DMS153 treated with DMSO at 0.1 percent for 48 hours (cell line): ENCODE measurements at regions not wholly inside any gene's neighbourhood (a gene's known extent, or its start where the extent isn't known, plus 50 kb on each side); places are given as distances from the start of the nearest gene placed in this dataset.

Experiments used
- DNase-seq: peaks from one replicate; lab custom pipeline; 2025; ENCODE audit not compliant: unreplicated experiment; lab: John Stamatoyannopoulos, UW

GRCh38 chr2:121088251-121089165 is 196.5 kb downstream of the TFCP2L1 start:
- no peak for DNase-seq

GRCh38 chr2:121089166-121089510 is 195.9 kb downstream of the TFCP2L1 start:
- no peak for DNase-seq

- DNase-seq: no peak
Observed at GRCh38 chr2:121090088-121090715, 194.8 kb downstream of the TFCP2L1 start.

GRCh38 chr2:121092095-121092494 is 192.9 kb downstream of the TFCP2L1 start:
- DNase-seq: no peak

- DNase-seq: no peak
Observed at GRCh38 chr2:121093692-121094091, 191.3 kb downstream of the TFCP2L1 start.

- DNase-seq: no peak
Observed at GRCh38 chr2:121094101-121094500, 190.9 kb downstream of the TFCP2L1 start.

GRCh38 chr2:121094845-121095244 is 190.2 kb downstream of the TFCP2L1 start:
- no peak for DNase-seq

GRCh38 chr2:121095257-121096080 is 189.5 kb downstream of the TFCP2L1 start:
- DNase-seq: peak; percentile 7

GRCh38 chr2:121096611-121097010 is 188.4 kb downstream of the TFCP2L1 start:
- no peak for DNase-seq

- no peak for DNase-seq
Observed at GRCh38 chr2:121098556-121098955, 186.4 kb downstream of the TFCP2L1 start.

- DNase-seq: no peak
Observed at GRCh38 chr2:121099329-121100290, 185.4 kb downstream of the TFCP2L1 start.

- no peak for DNase-seq
Observed at GRCh38 chr2:121101093-121101715, 183.8 kb downstream of the TFCP2L1 start.

GRCh38 chr2:121102941-121103340 is 182.1 kb downstream of the TFCP2L1 start:
- no peak for DNase-seq

- no peak for DNase-seq
Observed at GRCh38 chr2:121103960-121104359, 181.0 kb downstream of the TFCP2L1 start.

- DNase-seq: no peak
Observed at GRCh38 chr2:121104721-121105141, 180.3 kb downstream of the TFCP2L1 start.

- DNase-seq: no peak
Observed at GRCh38 chr2:121110924-121111323, 174.1 kb downstream of the TFCP2L1 start.

GRCh38 chr2:121118951-121119350 is 166.1 kb downstream of the TFCP2L1 start:
- DNase-seq: no peak

GRCh38 chr2:121120411-121120810 is 164.6 kb downstream of the TFCP2L1 start:
- no peak for DNase-seq

- DNase-seq: no peak
Observed at GRCh38 chr2:121120991-121121390, 164.0 kb downstream of the TFCP2L1 start.

- DNase-seq: no peak
Observed at GRCh38 chr2:121121661-121122060, 163.3 kb downstream of the TFCP2L1 start.
